HepG2 (cell line): ENCODE measurements at regions not wholly inside any gene's neighbourhood (a gene's known extent, or its start where the extent isn't known, plus 50 kb on each side); places are given as distances from the start of the nearest gene placed in this dataset.

Source experiments
- AHR ChIP-seq: IDR thresholded peaks from 2 replicates; pipeline ENCODE4 v1.6.1; 2018; ENCODE audit warnings: missing genetic modification reagents, missing compliant biosample characterization
- CEBPB ChIP-seq: IDR thresholded peaks from 2 replicates; pipeline ENCODE4 v1.6.1; 2011; ENCODE audit warnings: low read depth, low read length, improper control_type of control experiment, borderline replicate concordance
- DMTF1 ChIP-seq: sonication (generic); formaldehyde crosslinking; IDR thresholded peaks from 2 replicates; pipeline ENCODE4 v1.4.0; 2020; ENCODE audit warnings: mild to moderate bottlenecking, missing genetic modification reagents
- DPF2 ChIP-seq: sonication (generic); formaldehyde crosslinking; IDR thresholded peaks from 2 replicates; pipeline ENCODE4 v1.4.0; 2020; ENCODE audit warnings: mild to moderate bottlenecking, low read depth, missing genetic modification reagents, borderline replicate concordance
- FOXK2 ChIP-seq: fragments of 450-650 bp; IDR thresholded peaks from 2 replicates; pipeline ENCODE4 v1.6.1; 2016
- GMEB1 ChIP-seq: sonication (generic); formaldehyde crosslinking; IDR thresholded peaks from 2 replicates; pipeline ENCODE4 v1.5.1; 2020; ENCODE audit warnings: missing genetic modification reagents, mild to moderate bottlenecking, borderline replicate concordance
- HOXA3 ChIP-seq: sonication (generic); formaldehyde crosslinking; IDR thresholded peaks from 2 replicates; pipeline ENCODE4 v1.5.0; 2020; ENCODE audit warnings: missing genetic modification reagents
- MIER2 ChIP-seq: IDR thresholded peaks from 2 replicates; pipeline ENCODE4 v1.6.1; 2016; ENCODE audit warnings: missing biosample characterization, missing genetic modification reagents
- MTF1 ChIP-seq: sonication (generic); formaldehyde crosslinking; IDR thresholded peaks from 2 replicates; pipeline ENCODE4 v1.5.0; 2020; ENCODE audit warnings: missing genetic modification reagents
- NFATC3 ChIP-seq: sonication (generic); formaldehyde crosslinking; IDR thresholded peaks from 2 replicates; pipeline ENCODE4 v1.5.1; 2020; ENCODE audit warnings: mild to moderate bottlenecking, missing genetic modification reagents
- NFYC ChIP-seq: IDR thresholded peaks from 2 replicates; pipeline ENCODE4 v1.6.1; 2016; ENCODE audit warnings: missing genetic modification reagents, missing compliant biosample characterization
- NR2F6 ChIP-seq, 2 experiments: IDR thresholded peaks; 2 replicates each; pipeline ENCODE4 v1.6.1; 2016; ENCODE audit warnings: antibody characterized with exemption in 1 of 2, mild to moderate bottlenecking in 1 of 2
- PHB2 ChIP-seq: fragments of 450-650 bp; IDR thresholded peaks from 2 replicates; pipeline ENCODE4 v1.6.1; 2018; ENCODE audit not compliant: partially characterized antibody
- RARA ChIP-seq: IDR thresholded peaks from 2 replicates; pipeline ENCODE4 v1.6.1; 2016; ENCODE audit warnings: missing genetic modification reagents, missing compliant biosample characterization
- SOX5 ChIP-seq: IDR thresholded peaks from 2 replicates; pipeline ENCODE4 v1.6.1; 2016; ENCODE audit warnings: borderline replicate concordance
- TARDBP ChIP-seq: sonication (generic); formaldehyde crosslinking; IDR thresholded peaks from 2 replicates; pipeline ENCODE4 v1.8.0; 2022; ENCODE audit warnings: mild to moderate bottlenecking, missing genetic modification reagents
- TBX2 ChIP-seq: sonication (generic); formaldehyde crosslinking; IDR thresholded peaks from 2 replicates; pipeline ENCODE4 v1.5.0; 2020; ENCODE audit warnings: missing genetic modification reagents, mild to moderate bottlenecking, borderline replicate concordance
- TEAD3 ChIP-seq: optimal IDR thresholded peaks from 2 replicates; pipeline ENCODE3; 2016; ENCODE audit warnings: borderline replicate concordance
- THAP8 ChIP-seq: sonication (generic); formaldehyde crosslinking; IDR thresholded peaks from 2 replicates; pipeline ENCODE4 v1.5.1; 2020; ENCODE audit warnings: missing genetic modification reagents, mild to moderate bottlenecking, borderline replicate concordance
- ZNF124 ChIP-seq: sonication (generic); formaldehyde crosslinking; IDR thresholded peaks from 2 replicates; pipeline ENCODE4 v1.4.0; 2020; ENCODE audit warnings: missing genetic modification reagents
- ZNF337 ChIP-seq: sonication (generic); formaldehyde crosslinking; IDR thresholded peaks from 2 replicates; pipeline ENCODE4 v1.5.1; 2020; ENCODE audit warnings: missing genetic modification reagents, low read depth, mild to moderate bottlenecking, borderline replicate concordance
- ZNF44 ChIP-seq: sonication (generic); formaldehyde crosslinking; IDR thresholded peaks from 2 replicates; pipeline ENCODE4 v1.5.1; 2020; ENCODE audit warnings: mild to moderate bottlenecking, missing genetic modification reagents
- ZNF446 ChIP-seq: sonication (generic); formaldehyde crosslinking; IDR thresholded peaks from 2 replicates; pipeline ENCODE4 v1.5.0; 2020; ENCODE audit warnings: mild to moderate bottlenecking, missing genetic modification reagents
- ZNF614 ChIP-seq: IDR thresholded peaks from 2 replicates; pipeline ENCODE4 v1.6.1; 2018; ENCODE audit warnings: missing biosample characterization, missing genetic modification reagents, inconsistent platforms, borderline replicate concordance
- ZNF878 ChIP-seq: sonication (generic); formaldehyde crosslinking; IDR thresholded peaks from 2 replicates; pipeline ENCODE4 v1.8.1; 2023; ENCODE audit warnings: mild to moderate bottlenecking, missing genetic modification reagents, moderate library complexity

- no peak for TF ChIP-seq NFYC (CRISPR knock-in tag)
- peak; percentile 80; the same call in 1 of the 2 replicates for TF ChIP-seq ZNF614
- TF ChIP-seq ZNF124 (CRISPR knock-in tag): peak; percentile 73; the same call in 1 of the 2 replicates
- TF ChIP-seq DMTF1 (CRISPR knock-in tag): no peak
- TF ChIP-seq MIER2 (CRISPR knock-in tag): peak; percentile 75
- TF ChIP-seq TBX2 (CRISPR knock-in tag): peak; percentile 56; the same call in 1 of the 2 replicates
- peak; percentile 85; the same call in 1 of the 2 replicates for TF ChIP-seq DPF2 (CRISPR knock-in tag)
- TF ChIP-seq SOX5: peak; percentile 83; the same call in 1 of the 2 replicates
- TF ChIP-seq THAP8 (CRISPR knock-in tag): no peak
- peak; percentile 98 for TF ChIP-seq TEAD3
- peak; percentile 57; the same call in 1 of the 2 replicates for TF ChIP-seq RARA (CRISPR knock-in tag)
- no peak for TF ChIP-seq ZNF446 (CRISPR knock-in tag)
- TF ChIP-seq MTF1: no peak
- TF ChIP-seq TARDBP (CRISPR knock-in tag): peak; percentile 68; the same call in 1 of the 2 replicates
- TF ChIP-seq NFATC3: no peak
- TF ChIP-seq ZNF337 (CRISPR knock-in tag): 0 out of 2 replicates have a peak, but pooled peaks have one; percentile 29
- no peak; the same call in 1 of the 2 replicates for TF ChIP-seq ZNF44 (CRISPR knock-in tag)
- peak; percentile 31; the same call in 1 of the 2 replicates for TF ChIP-seq HOXA3 (CRISPR knock-in tag)
- TF ChIP-seq NR2F6 (IDR thresholded peaks at IDR 0.05): peak; percentile 95
- TF ChIP-seq NR2F6 (CRISPR knock-in tag; IDR thresholded peaks at IDR 0.05): peak; percentile 98
- 0 out of 2 replicates have a peak, but pooled peaks have one; percentile 0 for TF ChIP-seq CEBPB
- peak; percentile 66; the same call in 1 of the 2 replicates for TF ChIP-seq ZNF878 (CRISPR knock-in tag)
- no peak for TF ChIP-seq PHB2
- TF ChIP-seq GMEB1 (CRISPR knock-in tag): 0 out of 2 replicates have a peak, but pooled peaks have one; percentile 30
- no peak for TF ChIP-seq AHR (CRISPR knock-in tag)
- TF ChIP-seq FOXK2: peak; percentile 61; the same call in 1 of the 2 replicates
Measured at GRCh38 chr2:155975734-155976133, 356.8 kb downstream of the NR4A2 start (continued).
